Fibroblast of pulmonary artery (primary cell): ENCODE measurements at regions not wholly inside any gene's neighbourhood (a gene's known extent, or its start where the extent isn't known, plus 50 kb on each side); places are given as distances from the start of the nearest gene placed in this dataset.

Experiments used
- DNase-seq: peaks from one replicate; pipeline ENCODE4 v3.0.0-alpha.2; 2010; ENCODE audit warnings: low read depth
- H3K4me3 ChIP-seq: replicated peaks from 2 replicates; pipeline ENCODE4 v1.5.1; 2011; ENCODE audit warnings: low read depth, mild to moderate bottlenecking, control low read depth, low read length, moderate library complexity
- TF ChIP-seq, protein P1 (sequence below): IDR thresholded peaks from 2 replicates; pipeline ENCODE4 v1.5.1; 2011; ENCODE audit warnings: mild to moderate bottlenecking, control low read depth, low read length, inconsistent platforms; ENCODE audit errors: missing control alignments

DNA sequence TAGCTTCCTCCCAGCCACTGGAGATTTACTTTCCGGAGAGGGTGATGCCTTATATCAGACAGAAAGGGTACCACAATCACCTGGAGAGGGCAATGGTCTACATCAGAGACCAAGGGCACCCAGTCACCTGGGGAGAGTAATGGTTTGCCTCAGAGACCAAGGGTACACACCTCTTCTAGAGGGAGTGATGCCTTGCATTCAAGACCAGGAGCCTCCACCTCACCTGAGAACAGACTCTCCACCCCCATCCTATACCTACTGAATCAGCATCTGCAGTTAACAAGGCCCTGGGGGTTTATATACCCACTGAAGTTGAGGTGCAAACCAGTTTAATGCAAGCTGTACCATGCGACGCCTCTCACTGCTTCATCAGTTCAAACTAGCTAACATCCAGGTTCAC, 270.2 kb upstream of the IGFBP3 start:
- H3K4me3 ChIP-seq, result no peak overlapping the region
- TF ChIP-seq, protein P1, sequence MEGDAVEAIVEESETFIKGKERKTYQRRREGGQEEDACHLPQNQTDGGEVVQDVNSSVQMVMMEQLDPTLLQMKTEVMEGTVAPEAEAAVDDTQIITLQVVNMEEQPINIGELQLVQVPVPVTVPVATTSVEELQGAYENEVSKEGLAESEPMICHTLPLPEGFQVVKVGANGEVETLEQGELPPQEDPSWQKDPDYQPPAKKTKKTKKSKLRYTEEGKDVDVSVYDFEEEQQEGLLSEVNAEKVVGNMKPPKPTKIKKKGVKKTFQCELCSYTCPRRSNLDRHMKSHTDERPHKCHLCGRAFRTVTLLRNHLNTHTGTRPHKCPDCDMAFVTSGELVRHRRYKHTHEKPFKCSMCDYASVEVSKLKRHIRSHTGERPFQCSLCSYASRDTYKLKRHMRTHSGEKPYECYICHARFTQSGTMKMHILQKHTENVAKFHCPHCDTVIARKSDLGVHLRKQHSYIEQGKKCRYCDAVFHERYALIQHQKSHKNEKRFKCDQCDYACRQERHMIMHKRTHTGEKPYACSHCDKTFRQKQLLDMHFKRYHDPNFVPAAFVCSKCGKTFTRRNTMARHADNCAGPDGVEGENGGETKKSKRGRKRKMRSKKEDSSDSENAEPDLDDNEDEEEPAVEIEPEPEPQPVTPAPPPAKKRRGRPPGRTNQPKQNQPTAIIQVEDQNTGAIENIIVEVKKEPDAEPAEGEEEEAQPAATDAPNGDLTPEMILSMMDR, result no peak
- no peak for DNase-seq

DNA sequence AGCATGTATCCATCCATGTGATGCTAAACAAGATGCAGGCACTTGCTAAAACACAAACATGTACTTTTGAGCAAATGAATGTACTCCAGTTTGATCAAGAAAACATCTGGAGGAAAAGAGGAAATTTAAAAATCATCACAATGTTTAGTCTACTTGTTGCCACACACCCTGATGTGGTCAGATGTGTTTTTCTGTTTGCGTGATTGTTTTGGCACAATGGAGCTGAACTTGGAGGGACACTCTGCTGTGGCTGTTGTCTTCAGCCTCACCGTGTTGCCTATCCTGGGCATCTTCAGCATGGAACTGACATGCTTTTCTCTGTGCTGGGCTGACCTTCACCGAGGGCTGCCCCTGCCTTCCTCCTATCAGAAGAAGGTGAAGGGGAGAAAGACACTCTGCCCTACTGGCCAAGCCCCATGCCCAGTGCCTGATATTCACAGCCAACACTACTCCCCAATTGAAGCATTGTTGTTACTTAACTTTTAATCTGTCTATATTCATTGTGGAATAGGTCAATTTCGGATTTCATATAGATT, 268.3 kb upstream of the IGFBP3 start:
- TF ChIP-seq, protein P1, result no peak
- DNase-seq, result no peak
- H3K4me3 ChIP-seq, result no peak overlapping the region

DNA sequence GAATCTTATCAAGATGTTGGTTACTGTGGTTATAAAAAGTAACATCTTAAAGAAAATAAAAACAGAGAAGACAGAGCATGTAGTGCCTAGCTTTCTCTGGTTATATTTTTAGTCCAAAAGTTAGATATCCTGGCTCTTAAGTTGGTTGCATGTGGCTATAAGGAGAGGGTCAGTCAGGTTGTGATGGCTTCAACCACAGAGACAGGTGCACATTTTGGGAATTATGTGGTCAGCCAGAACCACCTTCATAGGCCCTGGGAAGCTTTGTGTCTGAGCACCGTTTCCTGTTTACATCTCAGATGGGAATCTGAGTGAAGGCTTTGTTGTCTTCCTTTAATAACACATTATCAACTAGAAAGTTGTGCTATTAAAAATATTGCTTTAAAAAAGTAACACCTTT, 265.1 kb upstream of the IGFBP3 start:
- no peak for DNase-seq
- TF ChIP-seq, protein P1, result no peak
- H3K4me3 ChIP-seq, result no peak overlapping the region

DNA sequence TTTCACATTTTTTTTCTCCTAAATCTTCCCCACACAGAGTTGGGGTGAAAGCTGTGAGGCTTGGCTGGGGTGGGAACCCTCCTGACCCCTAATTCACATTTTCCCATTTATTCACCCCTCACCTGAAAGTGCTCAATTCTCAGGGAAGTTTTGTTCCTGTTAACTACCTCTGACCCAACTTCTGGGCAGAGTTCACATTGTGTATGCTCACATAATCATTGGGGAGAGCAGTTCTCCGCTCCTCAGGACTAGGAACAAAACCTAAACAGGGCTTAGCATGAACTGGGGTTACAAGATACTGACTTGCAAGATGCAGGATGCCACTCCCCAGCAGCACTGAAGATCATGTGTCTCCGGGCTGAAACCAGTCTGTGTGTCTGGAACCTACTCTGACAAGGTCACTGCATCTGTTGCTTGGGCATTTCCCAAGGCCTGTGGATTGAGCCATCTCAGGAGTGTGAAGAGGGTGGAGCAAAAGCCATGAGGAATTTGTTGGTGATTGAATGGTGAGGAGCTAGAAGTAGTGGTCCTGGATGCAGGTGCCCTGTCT, 258.1 kb upstream of the IGFBP3 start:
- TF ChIP-seq, protein P1, result no peak
- DNase-seq, result no peak
- no peak overlapping the region for H3K4me3 ChIP-seq

DNA sequence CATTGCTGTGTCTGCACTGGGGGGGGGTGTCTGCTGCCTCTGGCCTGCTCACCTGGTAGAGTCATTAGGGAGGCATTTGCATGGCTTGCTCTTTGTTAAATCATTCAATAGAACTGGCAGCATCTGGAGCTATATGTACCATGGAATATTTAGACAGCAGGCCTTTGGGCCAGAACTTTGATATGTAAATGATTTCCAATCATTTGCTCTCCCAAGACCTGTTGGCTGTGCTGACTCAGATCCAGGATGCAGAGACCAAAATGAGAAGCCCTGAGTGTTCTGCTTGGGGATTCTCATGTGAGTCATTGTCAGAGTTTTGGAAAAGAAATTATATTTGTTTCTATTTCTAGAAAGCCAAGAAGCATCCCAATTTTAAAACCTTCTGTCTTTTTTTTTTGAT, 257.6 kb upstream of the IGFBP3 start:
- DNase-seq, result peak; percentile 36
- TF ChIP-seq, protein P1, result no peak
- H3K4me3 ChIP-seq, result no peak overlapping the region

DNA sequence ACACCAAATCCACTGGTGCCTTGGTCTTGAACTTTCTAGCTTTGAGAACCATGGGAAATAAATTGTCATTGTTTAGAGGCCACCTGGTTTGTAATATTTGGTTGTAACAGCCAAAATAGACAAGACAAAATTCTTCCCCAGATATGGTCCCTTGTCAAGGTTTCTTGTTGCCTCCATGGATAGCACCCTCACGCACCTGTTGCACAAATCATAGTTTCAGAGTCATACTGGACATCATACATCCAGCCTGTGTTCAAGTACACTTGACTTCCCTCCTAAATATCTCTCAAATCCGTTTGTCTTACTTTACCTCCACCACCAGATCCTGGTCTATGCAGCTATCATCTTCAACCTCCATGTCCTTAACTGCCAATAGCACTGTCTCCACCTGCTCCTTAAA, 256.7 kb upstream of the IGFBP3 start:
- no peak for DNase-seq
- H3K4me3 ChIP-seq, result no peak overlapping the region
- TF ChIP-seq, protein P1, result no peak

DNA sequence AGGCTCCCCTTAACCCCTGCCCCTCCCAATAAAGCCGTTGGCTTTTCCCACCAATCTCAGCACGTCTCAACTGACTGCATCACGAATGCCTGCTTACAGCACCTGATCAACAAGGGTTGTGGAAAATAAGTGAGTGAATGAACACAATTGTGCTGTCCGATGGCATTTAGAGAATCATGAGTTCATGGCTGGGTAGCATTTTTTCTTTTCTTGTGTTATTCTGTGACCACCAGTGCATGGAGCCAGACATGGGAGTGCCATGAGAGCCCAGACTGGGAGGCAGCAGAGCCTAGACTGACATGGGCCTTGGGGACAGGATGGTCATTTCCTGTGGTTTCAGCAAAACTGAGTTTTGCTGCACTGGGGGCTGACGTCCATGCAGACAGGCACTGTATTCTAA, 254.1 kb upstream of the IGFBP3 start:
- no peak for DNase-seq
- TF ChIP-seq, protein P1, result no peak
- H3K4me3 ChIP-seq, result no peak overlapping the region
